ENCODE measurements at regions not wholly inside any gene's neighbourhood (a gene's known extent, or its start where the extent isn't known, plus 50 kb on each side); places are given as distances from the start of the nearest gene placed in this dataset.

DNA sequence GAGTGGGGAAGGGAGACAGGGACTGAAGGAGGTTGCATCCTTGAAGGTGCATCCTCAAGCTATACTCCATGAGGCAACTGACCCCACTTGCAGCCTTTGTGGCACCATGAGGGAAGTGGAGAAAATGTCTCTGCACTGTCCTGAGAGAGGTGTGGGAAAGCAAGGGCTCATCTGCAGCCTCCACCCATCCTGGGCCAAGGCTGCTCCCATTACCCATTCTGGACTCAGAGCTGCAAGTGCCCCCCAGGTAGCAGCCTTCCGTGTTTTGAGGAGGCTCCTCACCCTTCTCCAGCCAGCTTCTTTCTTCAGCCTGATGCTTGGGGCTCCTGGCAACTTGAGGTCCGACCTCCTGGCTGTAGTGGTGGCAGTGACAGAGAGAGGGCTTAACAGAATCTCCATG lies 294.6 kb downstream of the CDH26 start:
- Histone ChIP-seq H3K27me3 (ENCODE audit: control insufficient read depth, insufficient read depth, low read length) (no peaks in the 10 kb centered on the region; the same call in 1 of the 2 replicates), H3K36me3 (ENCODE audit: control insufficient read depth, insufficient read depth, low read length) (no peaks in the 10 kb centered on the region), H3K4me3 (ENCODE audit: low read depth, low read length) (no peak overlapping the region)
- ChIA-PET POLR2A (no interaction called here), CTCF (interaction anchor here (1.0 to 1.2 kb wide), 2 partner anchors 10 to 13 kb away, joined by 4 to 8 read pairs; no protein-coding TSS in a partner anchor)
- TF ChIP-seq, protein P1, sequence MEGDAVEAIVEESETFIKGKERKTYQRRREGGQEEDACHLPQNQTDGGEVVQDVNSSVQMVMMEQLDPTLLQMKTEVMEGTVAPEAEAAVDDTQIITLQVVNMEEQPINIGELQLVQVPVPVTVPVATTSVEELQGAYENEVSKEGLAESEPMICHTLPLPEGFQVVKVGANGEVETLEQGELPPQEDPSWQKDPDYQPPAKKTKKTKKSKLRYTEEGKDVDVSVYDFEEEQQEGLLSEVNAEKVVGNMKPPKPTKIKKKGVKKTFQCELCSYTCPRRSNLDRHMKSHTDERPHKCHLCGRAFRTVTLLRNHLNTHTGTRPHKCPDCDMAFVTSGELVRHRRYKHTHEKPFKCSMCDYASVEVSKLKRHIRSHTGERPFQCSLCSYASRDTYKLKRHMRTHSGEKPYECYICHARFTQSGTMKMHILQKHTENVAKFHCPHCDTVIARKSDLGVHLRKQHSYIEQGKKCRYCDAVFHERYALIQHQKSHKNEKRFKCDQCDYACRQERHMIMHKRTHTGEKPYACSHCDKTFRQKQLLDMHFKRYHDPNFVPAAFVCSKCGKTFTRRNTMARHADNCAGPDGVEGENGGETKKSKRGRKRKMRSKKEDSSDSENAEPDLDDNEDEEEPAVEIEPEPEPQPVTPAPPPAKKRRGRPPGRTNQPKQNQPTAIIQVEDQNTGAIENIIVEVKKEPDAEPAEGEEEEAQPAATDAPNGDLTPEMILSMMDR (IDR thresholded peaks at IDR 0.05; ENCODE audit: insufficient read depth, low read depth, low read length) = no peak
- no peak for DNase-seq (ENCODE audit: low read depth)

DNA sequence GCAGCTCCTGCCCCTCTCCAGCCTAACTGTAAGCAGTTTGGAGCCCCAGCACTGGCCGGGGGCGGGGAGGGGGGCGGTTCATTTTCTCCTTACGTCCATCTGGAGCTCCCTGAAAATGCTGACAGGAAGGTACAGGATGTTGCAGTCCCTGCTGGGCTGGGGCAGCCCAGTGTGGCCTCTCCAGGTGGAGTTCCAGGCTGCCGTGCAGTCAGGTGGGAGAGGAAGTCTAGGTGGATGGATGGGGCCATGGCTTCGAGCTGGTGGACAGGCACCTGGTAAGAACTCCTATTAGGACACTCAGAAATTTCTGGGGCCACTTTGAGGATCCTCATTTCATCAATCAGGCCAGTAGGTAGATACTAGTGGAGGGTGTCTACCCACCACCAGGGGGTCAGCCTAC lies 295.2 kb downstream of the CDH26 start:
- CTCF ChIA-PET = interaction anchor here (1.0 kb wide), 1 partner anchor 12 kb away, joined by 4 read pairs; no protein-coding TSS in a partner anchor
- Histone ChIP-seq H3K4me3 (ENCODE audit: low read depth, low read length) (no peak overlapping the region), H3K27me3 (ENCODE audit: control insufficient read depth, insufficient read depth, low read length) (no peaks in the 10 kb centered on the region; the same call in 1 of the 2 replicates), H3K36me3 (ENCODE audit: control insufficient read depth, insufficient read depth, low read length) (no peaks in the 10 kb centered on the region)
- POLR2A ChIA-PET = no interaction called here
- DNase-seq (ENCODE audit: low read depth) = no peak
- TF ChIP-seq, protein P1 (IDR thresholded peaks at IDR 0.05; ENCODE audit: insufficient read depth, low read depth, low read length) = no peak

DNA sequence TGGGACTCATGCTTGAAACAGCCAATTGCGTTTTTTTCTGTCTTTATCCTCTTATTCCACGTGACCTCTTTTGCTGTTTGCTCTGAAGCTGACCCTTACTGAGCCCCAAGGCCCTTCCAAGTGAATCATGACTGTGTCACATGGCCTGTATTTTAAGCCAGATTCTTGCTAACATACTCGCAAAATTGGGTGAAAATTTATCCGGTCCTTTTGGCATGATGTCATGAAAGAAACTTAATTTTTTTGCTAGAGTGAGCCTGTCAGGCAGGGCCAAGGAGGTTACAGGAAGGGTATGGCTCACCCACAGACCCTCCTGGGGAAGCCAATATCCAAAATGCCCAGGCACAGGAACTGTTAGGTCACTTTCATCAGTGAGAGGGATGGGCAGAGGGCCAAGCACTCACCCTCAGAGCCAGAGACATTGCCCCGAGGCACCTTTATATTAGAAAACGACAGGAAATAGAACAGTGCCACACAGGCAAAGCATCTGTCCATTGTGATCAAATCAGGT lies 296.7 kb downstream of the CDH26 start:
- POLR2A ChIA-PET = no interaction called here
- DNase-seq (ENCODE audit: low read depth) = peak; percentile 39
- no peak overlapping the region for H3K4me3 ChIP-seq (ENCODE audit: low read depth, low read length)
- no peaks in the 10 kb centered on the region for H3K36me3 ChIP-seq (ENCODE audit: control insufficient read depth, insufficient read depth, low read length)
- H3K27me3 ChIP-seq (ENCODE audit: control insufficient read depth, insufficient read depth, low read length) = no peaks in the 10 kb centered on the region; the same call in 1 of the 2 replicates
- CTCF ChIA-PET = interaction anchor here (1.3 kb wide), 1 partner anchor 8 kb away, joined by 4 read pairs; no protein-coding TSS in a partner anchor
- TF ChIP-seq, protein P1 (IDR thresholded peaks at IDR 0.05; ENCODE audit: insufficient read depth, low read depth, low read length) = no peak

DNA sequence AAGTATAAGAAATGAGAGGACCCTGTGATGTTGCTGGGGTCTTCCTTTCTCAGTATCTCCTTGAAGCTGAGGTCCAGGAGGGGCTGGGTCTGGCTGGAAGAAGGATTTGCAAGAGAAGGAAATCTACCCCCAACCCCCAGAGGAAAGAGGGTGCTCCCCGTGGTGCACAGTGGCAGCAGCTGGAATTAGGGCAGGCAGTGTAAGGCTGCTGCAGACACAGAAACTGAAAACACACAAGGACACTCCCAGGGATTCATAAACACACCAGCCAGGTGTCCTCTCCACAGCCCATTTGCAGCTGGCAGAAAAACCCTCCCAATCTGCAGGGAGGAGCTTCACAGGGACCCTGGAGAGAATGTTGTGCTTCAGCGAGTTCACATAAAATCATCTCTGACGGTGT lies 297.2 kb downstream of the CDH26 start:
- CTCF ChIA-PET = interaction anchor here (1.3 kb wide), 1 partner anchor 8 kb away, joined by 4 read pairs; no protein-coding TSS in a partner anchor

DNA sequence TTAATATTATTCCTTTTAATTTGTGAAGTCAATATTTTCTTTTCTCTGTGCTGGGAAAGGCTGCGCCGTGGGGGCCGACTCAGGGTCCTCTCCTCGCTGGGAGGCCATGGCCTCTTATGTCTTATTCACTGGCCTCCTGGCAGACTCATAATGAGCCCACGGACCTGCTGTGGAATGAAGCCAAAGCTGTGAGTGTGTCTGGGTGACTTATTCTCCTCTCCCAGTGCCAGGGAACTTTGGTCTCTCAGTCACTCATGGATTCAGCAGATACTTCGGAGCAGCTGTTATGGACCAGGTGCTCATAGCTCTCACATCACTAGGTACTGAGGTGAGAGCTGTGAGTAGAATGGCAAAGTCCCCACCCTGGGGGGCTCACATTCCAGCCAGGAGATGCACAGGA lies 297.6 kb downstream of the CDH26 start:
- DNase-seq (ENCODE audit: low read depth) = no peak
- Histone ChIP-seq H3K27me3 (ENCODE audit: control insufficient read depth, insufficient read depth, low read length) (no peaks in the 10 kb centered on the region; the same call in 1 of the 2 replicates), H3K4me3 (ENCODE audit: low read depth, low read length) (no peak overlapping the region), H3K36me3 (ENCODE audit: control insufficient read depth, insufficient read depth, low read length) (no peaks in the 10 kb centered on the region)
- CTCF ChIA-PET = no interaction called here
- POLR2A ChIA-PET = no interaction called here
- TF ChIP-seq, protein P1 (IDR thresholded peaks at IDR 0.05; ENCODE audit: insufficient read depth, low read depth, low read length) = no peak

More for the DNA sequence above, 297.2 kb downstream of the CDH26 start:
- Histone ChIP-seq H3K36me3 (ENCODE audit: control insufficient read depth, insufficient read depth, low read length) (no peaks in the 10 kb centered on the region), H3K27me3 (ENCODE audit: control insufficient read depth, insufficient read depth, low read length) (no peaks in the 10 kb centered on the region; the same call in 1 of the 2 replicates), H3K4me3 (ENCODE audit: low read depth, low read length) (no peak overlapping the region)
- POLR2A ChIA-PET = no interaction called here
- TF ChIP-seq, protein P1 (IDR thresholded peaks at IDR 0.05; ENCODE audit: insufficient read depth, low read depth, low read length) = no peak
- no peak for DNase-seq (ENCODE audit: low read depth)
